ENCODE measurements at regions not wholly inside any gene's neighbourhood (a gene's known extent, or its start where the extent isn't known, plus 50 kb on each side); places are given as distances from the start of the nearest gene placed in this dataset.

- Mint-ChIP-seq H3K4me1 (peaks cover 21 to 23% (median 23%) of the 10 kb centered on the region in 3 donors), H3K27ac (peak overlapping the region; percentile 34 to 52), H3K4me3 (peak overlapping the region in 1 of 3 donors; percentile 26), H3K27me3 (no peaks in the 10 kb centered on the region), H3K36me3 (no peaks in the 10 kb centered on the region), H3K9me3 (no peaks in the 10 kb centered on the region)
- ChIA-PET POLR2A (no interaction called here), CTCF (interaction anchor here (0.8 to 3.3 kb wide), 7 partner anchors 94 to 1814 kb away, joined by 3 to 22 read pairs (median 8); no protein-coding TSS in a partner anchor)
- Histone ChIP-seq H3K27me3 (replicated peaks in 1 of 2; ENCODE audit: control insufficient read depth in 2 of 2, extremely low read depth in 1 of 2, insufficient read depth in 2 of 2, low read length in 1 of 2) (no peaks in the 10 kb centered on the region), H3K9me3 (no peaks in the 10 kb centered on the region), H3K36me3 (ENCODE audit: control insufficient read depth in 2 of 2, extremely low read depth in 1 of 2, insufficient read depth in 1 of 2, low read length in 1 of 2) (no peaks in the 10 kb centered on the region), H3K4me3 (ENCODE audit: control insufficient read depth in 1 of 2, extremely low read depth in 1 of 2, low read length in 1 of 2) (no peak overlapping the region), H3K4me1 (ENCODE audit: control insufficient read depth in 1 of 2, extremely low read depth in 1 of 2, insufficient read depth in 2 of 2, low read length in 2 of 2) (no peaks in the 10 kb centered on the region), H3K27ac (ENCODE audit: low read length) (no peak overlapping the region)
- ATAC-seq (replicated peaks in 1 of 4) (no peak), DNase-seq (no peak)
Observed at GRCh38 chr13:33723365-33723764, 94.6 kb upstream of the RFC3 start.

DNA sequence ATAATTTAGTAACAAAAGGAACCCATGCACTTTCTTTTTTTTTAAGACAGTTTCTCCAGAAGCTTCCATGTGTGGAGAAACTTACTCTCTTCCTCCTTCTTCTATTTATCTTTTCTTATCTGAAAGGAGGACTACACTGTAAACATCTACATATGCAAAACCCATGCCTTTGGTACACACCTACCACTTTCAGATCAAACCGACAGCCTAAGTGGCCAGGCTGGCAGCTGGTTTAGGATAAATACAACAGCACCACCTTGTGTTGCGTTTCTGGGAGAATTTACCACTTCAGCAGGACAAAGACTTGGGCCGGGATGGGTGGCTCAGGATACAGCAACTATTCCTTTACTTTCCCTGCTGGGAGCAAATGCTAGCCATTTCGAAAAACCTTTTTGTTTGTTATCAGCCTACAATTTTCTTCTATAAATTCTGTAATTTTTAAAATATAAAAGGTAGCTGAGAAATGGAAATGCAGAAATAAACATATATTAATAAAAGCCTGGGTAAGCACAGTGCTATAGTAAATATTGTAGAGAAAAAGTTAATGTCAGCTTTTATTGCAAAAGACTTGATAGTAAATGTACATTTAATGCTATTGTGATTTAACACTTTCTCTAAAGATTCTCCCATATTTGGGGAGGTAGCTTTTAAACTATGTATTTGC lies 94.0 kb upstream of the RFC3 start:
- H3K9me3 Mint-ChIP-seq: no peaks in the 10 kb centered on the region
- Histone ChIP-seq H3K4me1 (ENCODE audit: control insufficient read depth in 1 of 2, extremely low read depth in 1 of 2, insufficient read depth in 2 of 2, low read length in 2 of 2) (no peaks in the 10 kb centered on the region), H3K4me3 (ENCODE audit: control insufficient read depth in 1 of 2, extremely low read depth in 1 of 2, low read length in 1 of 2) (no peak overlapping the region), H3K27ac (ENCODE audit: low read length) (no peak overlapping the region), H3K36me3 (ENCODE audit: control insufficient read depth in 2 of 2, extremely low read depth in 1 of 2, insufficient read depth in 1 of 2, low read length in 1 of 2) (no peaks in the 10 kb centered on the region), H3K9me3 (no peaks in the 10 kb centered on the region), H3K27me3 (replicated peaks in 1 of 2; ENCODE audit: control insufficient read depth in 2 of 2, extremely low read depth in 1 of 2, insufficient read depth in 2 of 2, low read length in 1 of 2) (no peaks in the 10 kb centered on the region)
- WGBS (ENCODE audit: insufficient coverage): 8% methylated on average over 2 of the region's 4 CpGs
- no peaks in the 10 kb centered on the region for H3K36me3 Mint-ChIP-seq
- peak overlapping the region in 1 of 3 donors; percentile 26 for H3K4me3 Mint-ChIP-seq
- CTCF ChIA-PET: interaction anchor here (0.8 to 3.3 kb wide), 11 partner anchors 8 to 1814 kb away, joined by 3 to 22 read pairs (median 5); no protein-coding TSS in a partner anchor
- POLR2A ChIA-PET: interaction anchor here in 1 of 2 donors (0.6 kb wide), 1 partner anchor 38 kb away, joined by 9 read pairs; no protein-coding TSS in a partner anchor
- peaks cover 21 to 28% (median 23%) of the 10 kb centered on the region in 3 donors for H3K4me1 Mint-ChIP-seq
- DNase-seq (peak in 34 of 35 experiments; percentile 16 to 84 (median 48)), ATAC-seq (replicated peaks in 1 of 4) (peak; percentile 77 to 89 (median 85))
- H3K27me3 Mint-ChIP-seq: no peaks in the 10 kb centered on the region
- peak overlapping the region; percentile 12 to 52 for H3K27ac Mint-ChIP-seq

GRCh38 chr13:33725340-33725739 lies 92.6 kb upstream of the RFC3 start:
- ATAC-seq (replicated peaks in 1 of 4): no peak
- DNase-seq: no peak
- Mint-ChIP-seq H3K4me3 (no peak overlapping the region), H3K36me3 (no peaks in the 10 kb centered on the region), H3K27me3 (no peaks in the 10 kb centered on the region), H3K27ac (no peak overlapping the region), H3K4me1 (peaks cover 21 to 31% (median 23%) of the 10 kb centered on the region in 3 donors), H3K9me3 (no peaks in the 10 kb centered on the region)
- POLR2A ChIA-PET: interaction anchor here in 1 of 2 donors (0.6 kb wide), 1 partner anchor 24 kb away, joined by 5 read pairs; no protein-coding TSS in a partner anchor
- Histone ChIP-seq H3K27me3 (replicated peaks in 1 of 2; ENCODE audit: control insufficient read depth in 2 of 2, extremely low read depth in 1 of 2, insufficient read depth in 2 of 2, low read length in 1 of 2) (no peaks in the 10 kb centered on the region), H3K27ac (ENCODE audit: low read length) (no peak overlapping the region), H3K4me1 (ENCODE audit: control insufficient read depth in 1 of 2, extremely low read depth in 1 of 2, insufficient read depth in 2 of 2, low read length in 2 of 2) (no peaks in the 10 kb centered on the region), H3K9me3 (no peaks in the 10 kb centered on the region), H3K4me3 (ENCODE audit: control insufficient read depth in 1 of 2, extremely low read depth in 1 of 2, low read length in 1 of 2) (no peak overlapping the region), H3K36me3 (ENCODE audit: control insufficient read depth in 2 of 2, extremely low read depth in 1 of 2, insufficient read depth in 1 of 2, low read length in 1 of 2) (no peaks in the 10 kb centered on the region)
- CTCF ChIA-PET: interaction anchor here (0.9 to 2.7 kb wide), 5 partner anchors 37 to 498 kb away, joined by 3 to 22 read pairs (median 7); no protein-coding TSS in a partner anchor
- WGBS (ENCODE audit: insufficient coverage): 57% methylated on average over 1 of the region's 2 CpGs

- no peaks in the 10 kb centered on the region for H3K27me3 ChIP-seq (replicated peaks in 1 of 2; ENCODE audit: control insufficient read depth in 2 of 2, extremely low read depth in 1 of 2, insufficient read depth in 2 of 2, low read length in 1 of 2)
Observed at GRCh38 chr13:33727297-33728083, 90.5 kb upstream of the RFC3 start.

GRCh38 chr13:33728271-33729037 lies 89.5 kb upstream of the RFC3 start:
- 58% methylated on average over 7 of the region's 7 CpGs for WGBS (ENCODE audit: insufficient coverage)
- no peaks in the 10 kb centered on the region for H3K9me3 Mint-ChIP-seq
- DNase-seq (no peak), ATAC-seq (replicated peaks in 1 of 4) (no peak)
- no peak overlapping the region for H3K4me3 Mint-ChIP-seq
- Histone ChIP-seq H3K27ac (ENCODE audit: low read length) (no peak overlapping the region), H3K9me3 (no peaks in the 10 kb centered on the region), H3K36me3 (ENCODE audit: control insufficient read depth in 2 of 2, extremely low read depth in 1 of 2, insufficient read depth in 1 of 2, low read length in 1 of 2) (no peaks in the 10 kb centered on the region), H3K27me3 (replicated peaks in 1 of 2; ENCODE audit: control insufficient read depth in 2 of 2, extremely low read depth in 1 of 2, insufficient read depth in 2 of 2, low read length in 1 of 2) (no peaks in the 10 kb centered on the region), H3K4me1 (ENCODE audit: control insufficient read depth in 1 of 2, extremely low read depth in 1 of 2, insufficient read depth in 2 of 2, low read length in 2 of 2) (no peaks in the 10 kb centered on the region), H3K4me3 (ENCODE audit: control insufficient read depth in 1 of 2, extremely low read depth in 1 of 2, low read length in 1 of 2) (no peak overlapping the region)
- H3K27ac Mint-ChIP-seq: no peak overlapping the region
- no peaks in the 10 kb centered on the region for H3K27me3 Mint-ChIP-seq
- peaks cover 4 to 11% (median 5%) of the 10 kb centered on the region in 3 donors for H3K4me1 Mint-ChIP-seq
- no peaks in the 10 kb centered on the region for H3K36me3 Mint-ChIP-seq
- ChIA-PET CTCF (interaction anchor here in 1 of 2 donors (0.6 to 1.6 kb wide), 2 partner anchors 126 to 500 kb away, joined by 4 read pairs; no protein-coding TSS in a partner anchor), POLR2A (no interaction called here)

More at GRCh38 chr13:33727297-33728083, 90.5 kb upstream of the RFC3 start:
- ChIA-PET CTCF (interaction anchor here in 1 of 2 donors (0.6 kb wide), 1 partner anchor 1237 kb away, joined by 5 read pairs; no protein-coding TSS in a partner anchor), POLR2A (interaction anchor here in 1 of 2 donors (0.7 kb wide), 1 partner anchor 47 kb away, joined by 4 read pairs; no protein-coding TSS in a partner anchor)
- DNase-seq: no peak
- no peaks in the 10 kb centered on the region for H3K9me3 Mint-ChIP-seq
- H3K27ac Mint-ChIP-seq: no peak overlapping the region
- no peak for ATAC-seq (replicated peaks in 1 of 4)
- no peaks in the 10 kb centered on the region for H3K36me3 Mint-ChIP-seq
- no peak overlapping the region for H3K27ac ChIP-seq (ENCODE audit: low read length)
- no peaks in the 10 kb centered on the region for H3K4me1 ChIP-seq (ENCODE audit: control insufficient read depth in 1 of 2, extremely low read depth in 1 of 2, insufficient read depth in 2 of 2, low read length in 2 of 2)
- H3K36me3 ChIP-seq (ENCODE audit: control insufficient read depth in 2 of 2, extremely low read depth in 1 of 2, insufficient read depth in 1 of 2, low read length in 1 of 2): no peaks in the 10 kb centered on the region
- 83% methylated on average over 1 of the region's 4 CpGs for WGBS (ENCODE audit: insufficient coverage)
- H3K27me3 Mint-ChIP-seq: no peaks in the 10 kb centered on the region
- no peaks in the 10 kb centered on the region for H3K9me3 ChIP-seq
- peaks cover 11 to 21% (median 14%) of the 10 kb centered on the region in 3 donors for H3K4me1 Mint-ChIP-seq
- no peak overlapping the region for H3K4me3 ChIP-seq (ENCODE audit: control insufficient read depth in 1 of 2, extremely low read depth in 1 of 2, low read length in 1 of 2)
- no peak overlapping the region for H3K4me3 Mint-ChIP-seq

DNA sequence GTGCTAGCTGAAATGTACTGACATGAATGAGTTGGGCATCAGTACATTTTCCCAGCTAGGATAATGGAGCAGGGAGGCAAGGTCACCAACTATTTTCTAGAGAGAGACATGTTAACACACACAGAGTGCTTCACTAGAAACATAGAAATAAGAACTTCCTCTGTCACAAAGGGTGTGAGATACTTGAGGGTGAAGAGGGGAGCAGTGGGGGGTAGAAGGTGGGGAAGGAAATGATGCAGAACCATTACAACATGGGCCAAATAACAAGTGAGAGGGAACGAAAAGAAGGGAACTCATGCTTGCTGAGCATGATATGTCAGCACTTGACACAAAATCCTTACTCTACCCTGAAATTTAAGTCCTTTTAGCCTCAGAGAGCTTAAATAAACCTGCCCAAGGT lies 87.8 kb upstream of the RFC3 start:
- peaks cover 0 to 7% (median 0%) of the 10 kb centered on the region in 3 donors for H3K4me1 Mint-ChIP-seq
- no peak for ATAC-seq (replicated peaks in 1 of 4)
- DNase-seq: no peak
- ChIA-PET CTCF (interaction anchor here (0.5 to 1.6 kb wide), 2 partner anchors 197 to 502 kb away, joined by 3 to 4 read pairs; no protein-coding TSS in a partner anchor), POLR2A (no interaction called here)
- no peak overlapping the region for H3K27ac Mint-ChIP-seq
- Histone ChIP-seq H3K27ac (ENCODE audit: low read length) (no peak overlapping the region), H3K4me3 (ENCODE audit: control insufficient read depth in 1 of 2, extremely low read depth in 1 of 2, low read length in 1 of 2) (no peak overlapping the region), H3K4me1 (ENCODE audit: control insufficient read depth in 1 of 2, extremely low read depth in 1 of 2, insufficient read depth in 2 of 2, low read length in 2 of 2) (no peaks in the 10 kb centered on the region), H3K9me3 (no peaks in the 10 kb centered on the region), H3K27me3 (replicated peaks in 1 of 2; ENCODE audit: control insufficient read depth in 2 of 2, extremely low read depth in 1 of 2, insufficient read depth in 2 of 2, low read length in 1 of 2) (no peaks in the 10 kb centered on the region), H3K36me3 (ENCODE audit: control insufficient read depth in 2 of 2, extremely low read depth in 1 of 2, insufficient read depth in 1 of 2, low read length in 1 of 2) (no peaks in the 10 kb centered on the region)
- H3K27me3 Mint-ChIP-seq: no peaks in the 10 kb centered on the region
- H3K4me3 Mint-ChIP-seq: no peak overlapping the region
- H3K9me3 Mint-ChIP-seq: no peaks in the 10 kb centered on the region
- H3K36me3 Mint-ChIP-seq: no peaks in the 10 kb centered on the region
- no CpG with 5 or more reads among the region's 1 CpG for WGBS (ENCODE audit: insufficient coverage)

Data from T-cell (primary cell).